Neural cell (in vitro differentiated cells): ENCODE measurements at regions not wholly inside any gene's neighbourhood (a gene's known extent, or its start where the extent isn't known, plus 50 kb on each side); places are given as distances from the start of the nearest gene placed in this dataset.

Experiments
- H2AFZ ChIP-seq: fragments of 200-600, 300-800 bp; sonication (generic), shearing (Covaris generic); 2 replicates; pipeline ENCODE4 v1.6.0; 2014; ENCODE audit warnings: low read depth, mild to moderate bottlenecking, antibody characterized with exemption, low read length, moderate library complexity
- H3F3A ChIP-seq: fragments of 200-600 bp; shearing (Covaris generic); 2 replicates; pipeline ENCODE4 v1.6.1; 2016; ENCODE audit warnings: mild to moderate bottlenecking, moderate library complexity, mixed read lengths, antibody characterized with exemption, low read length; ENCODE audit not compliant: insufficient read depth, poor library complexity, severe bottlenecking
- H3K27ac ChIP-seq: fragments of 200-600, 300-800 bp; sonication (generic), shearing (Covaris generic); 2 replicates; pipeline ENCODE4 v1.5.1; 2014; ENCODE audit warnings: mild to moderate bottlenecking, low read length, moderate library complexity
- H3K27me3 ChIP-seq: fragments of 300-800, 200-600 bp; sonication (generic), shearing (Covaris generic); 2 replicates; pipeline ENCODE4 v1.6.0; 2014; ENCODE audit warnings: mild to moderate bottlenecking, low read depth, low read length, moderate library complexity; ENCODE audit not compliant: insufficient read depth
- H3K36me3 ChIP-seq: fragments of 300-800, 200-600 bp; sonication (generic), shearing (Covaris generic); 2 replicates; pipeline ENCODE4 v1.5.1; 2014; ENCODE audit warnings: mild to moderate bottlenecking, antibody characterized with exemption, low read length, moderate library complexity; ENCODE audit not compliant: insufficient read depth
- H3K4me2 ChIP-seq: fragments of 300-800, 200-600 bp; sonication (generic), shearing (Covaris generic); 2 replicates; pipeline ENCODE4 v1.6.0; 2014; ENCODE audit warnings: mild to moderate bottlenecking, low read length
- H3K4me3 ChIP-seq: fragments of 300-800, 200-600 bp; sonication (generic), shearing (Covaris generic); 2 replicates; pipeline ENCODE4 v1.5.1; 2014; ENCODE audit warnings: mild to moderate bottlenecking, low read length, moderate library complexity
- H3K79me2 ChIP-seq: fragments of 200-600 bp; shearing (Covaris generic); replicated peaks from 2 replicates; pipeline ENCODE4 v1.6.0; 2014; ENCODE audit warnings: mild to moderate bottlenecking, low read length, moderate library complexity; ENCODE audit not compliant: insufficient read depth
- H3K9ac ChIP-seq: fragments of 300-800, 200-600 bp; sonication (generic), shearing (Covaris generic); 2 replicates; pipeline ENCODE4 v1.6.1; 2016; ENCODE audit warnings: mild to moderate bottlenecking, low read length, mixed read lengths
- H3K9me2 ChIP-seq: fragments of 200-600 bp; shearing (Covaris generic); 2 replicates; pipeline ENCODE4 v1.6.1; 2016; ENCODE audit warnings: mild to moderate bottlenecking, low read length, mixed read lengths; ENCODE audit not compliant: insufficient read depth
- H3K9me3 ChIP-seq: fragments of 200-600, 300-800 bp; sonication (generic), shearing (Covaris generic); 2 replicates; pipeline ENCODE4 v1.6.1; 2016; ENCODE audit warnings: mild to moderate bottlenecking, mixed run types, low read length, moderate library complexity, mixed read lengths
- H4K20me1 ChIP-seq: fragments of 200-600 bp; shearing (Covaris generic); 2 replicates; pipeline ENCODE4 v1.6.1; 2016; ENCODE audit warnings: mild to moderate bottlenecking, mixed run types; ENCODE audit not compliant: insufficient read depth
- EP300 ChIP-seq: fragments of 450-650 bp; conservative IDR thresholded peaks from 2 replicates; pipeline ENCODE4 v1.6.1; 2014; ENCODE audit warnings: antibody characterized with exemption, mild to moderate bottlenecking, moderate library complexity; ENCODE audit not compliant: poor library complexity, severe bottlenecking
- EZH2 ChIP-seq: fragments of 200-600, 300-800 bp; shearing (Covaris generic), sonication (generic); IDR thresholded peaks from 2 replicates; pipeline ENCODE4 v1.6.1; 2014; ENCODE audit warnings: antibody characterized with exemption, low read length, borderline replicate concordance, mild to moderate bottlenecking; ENCODE audit not compliant: insufficient read depth, poor library complexity, severe bottlenecking
- MXI1 ChIP-seq: fragments of 450-650 bp; conservative IDR thresholded peaks from 2 replicates; pipeline ENCODE4 v1.6.1; 2014; ENCODE audit warnings: antibody characterized with exemption, mild to moderate bottlenecking; ENCODE audit not compliant: poor library complexity, severe bottlenecking
- POLR2AphosphoS5 ChIP-seq: IDR thresholded peaks from 2 replicates; pipeline ENCODE4 v1.6.1; 2012
- RAD21 ChIP-seq: fragments of 450-650 bp; conservative IDR thresholded peaks from 2 replicates; pipeline ENCODE4 v1.6.1; 2014; ENCODE audit warnings: antibody characterized with exemption, mild to moderate bottlenecking, moderate library complexity
- SMC3 ChIP-seq: fragments of 450-650 bp; conservative IDR thresholded peaks from 2 replicates; pipeline ENCODE4 v1.6.1; 2014; ENCODE audit warnings: antibody characterized with exemption, mild to moderate bottlenecking, moderate library complexity; ENCODE audit not compliant: poor library complexity
- TAF1 ChIP-seq: IDR thresholded peaks from 2 replicates; pipeline ENCODE4 v1.6.1; 2012; ENCODE audit warnings: low read depth
- TF ChIP-seq, protein P1 (sequence below): IDR thresholded peaks from 2 replicates; pipeline ENCODE4 v1.6.1; 2012; ENCODE audit warnings: borderline replicate concordance
- TF ChIP-seq, protein P2 (sequence below): fragments of 450-650 bp; IDR thresholded peaks from 2 replicates; pipeline ENCODE4 v1.5.1; 2014; ENCODE audit warnings: antibody characterized with exemption, mild to moderate bottlenecking, moderate library complexity; ENCODE audit not compliant: poor library complexity, severe bottlenecking

DNA sequence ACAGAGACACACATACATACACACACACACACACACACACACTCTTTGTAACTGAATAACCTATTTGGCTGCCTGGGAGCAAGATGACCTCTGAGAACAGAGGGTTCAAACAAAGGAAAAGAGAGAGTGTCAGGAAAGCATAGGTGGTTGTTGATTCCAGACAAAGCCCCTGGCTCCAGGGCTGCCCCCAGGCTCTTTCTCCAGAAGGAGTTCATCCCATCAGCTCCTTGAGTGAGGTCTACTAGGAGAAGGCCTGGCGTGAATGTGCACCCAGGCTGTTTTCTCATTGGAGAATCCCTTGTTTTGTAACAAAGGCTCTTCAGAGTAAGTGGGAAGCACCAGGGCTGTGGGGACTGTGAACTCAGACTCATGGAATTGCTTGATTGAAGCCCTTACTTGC lies 151.9 kb downstream of the EMP1 start:
- H3K4me3 ChIP-seq = no peak overlapping the region
- H3K4me2 ChIP-seq = no peak overlapping the region
- H3K9me3 ChIP-seq = no peaks in the 10 kb centered on the region

DNA sequence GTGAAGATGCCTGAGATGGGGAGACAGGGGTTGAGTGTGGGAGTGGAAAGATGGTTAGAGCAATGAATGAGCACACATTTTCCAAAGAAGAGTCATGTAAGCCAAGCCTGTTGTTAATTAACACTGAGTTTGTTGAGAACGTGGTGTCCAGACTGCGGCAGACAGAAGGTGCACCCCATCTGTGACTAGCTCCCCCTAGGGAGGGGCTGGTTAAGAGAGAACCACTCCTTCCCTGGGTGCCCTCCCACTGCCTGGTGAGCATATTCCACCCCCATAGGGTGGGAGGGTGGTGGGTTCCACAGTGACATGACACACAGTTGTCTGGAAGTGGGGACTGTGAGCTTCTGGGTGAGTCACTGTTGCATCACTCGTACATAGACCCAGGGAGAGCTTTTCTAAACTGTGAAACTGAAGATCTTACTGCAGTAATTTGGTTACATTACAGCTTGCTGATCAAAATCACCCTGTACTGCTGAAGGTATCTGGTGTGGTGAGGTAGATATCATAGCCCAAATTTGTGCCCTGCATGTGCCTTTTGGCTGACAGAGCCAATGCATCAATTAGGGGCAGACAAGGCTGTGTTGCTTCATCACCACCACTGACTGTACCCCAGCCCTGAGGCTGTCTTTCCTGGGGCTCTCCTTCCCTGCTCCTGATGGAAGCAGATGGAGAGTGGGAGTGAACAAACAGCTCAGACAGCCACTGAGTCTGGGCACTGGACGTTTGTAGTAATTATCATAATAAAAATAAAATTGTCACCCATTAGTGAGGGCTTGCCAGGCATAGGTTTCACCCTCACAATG lies 150.9 kb downstream of the EMP1 start:
- no peak overlapping the region for H3K4me3 ChIP-seq
- no peaks in the 10 kb centered on the region for H3K9me3 ChIP-seq
- H3F3A ChIP-seq = no peaks in the 10 kb centered on the region
- no peaks in the 10 kb centered on the region for H3K9me2 ChIP-seq
- no peak overlapping the region for H3K4me2 ChIP-seq
- TF ChIP-seq, protein P1, sequence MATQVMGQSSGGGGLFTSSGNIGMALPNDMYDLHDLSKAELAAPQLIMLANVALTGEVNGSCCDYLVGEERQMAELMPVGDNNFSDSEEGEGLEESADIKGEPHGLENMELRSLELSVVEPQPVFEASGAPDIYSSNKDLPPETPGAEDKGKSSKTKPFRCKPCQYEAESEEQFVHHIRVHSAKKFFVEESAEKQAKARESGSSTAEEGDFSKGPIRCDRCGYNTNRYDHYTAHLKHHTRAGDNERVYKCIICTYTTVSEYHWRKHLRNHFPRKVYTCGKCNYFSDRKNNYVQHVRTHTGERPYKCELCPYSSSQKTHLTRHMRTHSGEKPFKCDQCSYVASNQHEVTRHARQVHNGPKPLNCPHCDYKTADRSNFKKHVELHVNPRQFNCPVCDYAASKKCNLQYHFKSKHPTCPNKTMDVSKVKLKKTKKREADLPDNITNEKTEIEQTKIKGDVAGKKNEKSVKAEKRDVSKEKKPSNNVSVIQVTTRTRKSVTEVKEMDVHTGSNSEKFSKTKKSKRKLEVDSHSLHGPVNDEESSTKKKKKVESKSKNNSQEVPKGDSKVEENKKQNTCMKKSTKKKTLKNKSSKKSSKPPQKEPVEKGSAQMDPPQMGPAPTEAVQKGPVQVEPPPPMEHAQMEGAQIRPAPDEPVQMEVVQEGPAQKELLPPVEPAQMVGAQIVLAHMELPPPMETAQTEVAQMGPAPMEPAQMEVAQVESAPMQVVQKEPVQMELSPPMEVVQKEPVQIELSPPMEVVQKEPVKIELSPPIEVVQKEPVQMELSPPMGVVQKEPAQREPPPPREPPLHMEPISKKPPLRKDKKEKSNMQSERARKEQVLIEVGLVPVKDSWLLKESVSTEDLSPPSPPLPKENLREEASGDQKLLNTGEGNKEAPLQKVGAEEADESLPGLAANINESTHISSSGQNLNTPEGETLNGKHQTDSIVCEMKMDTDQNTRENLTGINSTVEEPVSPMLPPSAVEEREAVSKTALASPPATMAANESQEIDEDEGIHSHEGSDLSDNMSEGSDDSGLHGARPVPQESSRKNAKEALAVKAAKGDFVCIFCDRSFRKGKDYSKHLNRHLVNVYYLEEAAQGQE = no peak
- no peak for TF ChIP-seq EP300
- TF ChIP-seq, protein P2, sequence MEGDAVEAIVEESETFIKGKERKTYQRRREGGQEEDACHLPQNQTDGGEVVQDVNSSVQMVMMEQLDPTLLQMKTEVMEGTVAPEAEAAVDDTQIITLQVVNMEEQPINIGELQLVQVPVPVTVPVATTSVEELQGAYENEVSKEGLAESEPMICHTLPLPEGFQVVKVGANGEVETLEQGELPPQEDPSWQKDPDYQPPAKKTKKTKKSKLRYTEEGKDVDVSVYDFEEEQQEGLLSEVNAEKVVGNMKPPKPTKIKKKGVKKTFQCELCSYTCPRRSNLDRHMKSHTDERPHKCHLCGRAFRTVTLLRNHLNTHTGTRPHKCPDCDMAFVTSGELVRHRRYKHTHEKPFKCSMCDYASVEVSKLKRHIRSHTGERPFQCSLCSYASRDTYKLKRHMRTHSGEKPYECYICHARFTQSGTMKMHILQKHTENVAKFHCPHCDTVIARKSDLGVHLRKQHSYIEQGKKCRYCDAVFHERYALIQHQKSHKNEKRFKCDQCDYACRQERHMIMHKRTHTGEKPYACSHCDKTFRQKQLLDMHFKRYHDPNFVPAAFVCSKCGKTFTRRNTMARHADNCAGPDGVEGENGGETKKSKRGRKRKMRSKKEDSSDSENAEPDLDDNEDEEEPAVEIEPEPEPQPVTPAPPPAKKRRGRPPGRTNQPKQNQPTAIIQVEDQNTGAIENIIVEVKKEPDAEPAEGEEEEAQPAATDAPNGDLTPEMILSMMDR = no peak
- no peak for TF ChIP-seq EZH2
- no peak for TF ChIP-seq TAF1
- no peak for TF ChIP-seq POLR2AphosphoS5
- TF ChIP-seq MXI1 = no peak
- TF ChIP-seq SMC3 = no peak
- TF ChIP-seq RAD21 = no peak
- no peak overlapping the region for H3K27ac ChIP-seq
- no peaks in the 10 kb centered on the region for H3K36me3 ChIP-seq
- H3K27me3 ChIP-seq = no peaks in the 10 kb centered on the region
- H2AFZ ChIP-seq = no peak overlapping the region
- no peaks in the 10 kb centered on the region for H3K79me2 ChIP-seq
- no peak overlapping the region for H3K9ac ChIP-seq
- H4K20me1 ChIP-seq = no peaks in the 10 kb centered on the region

More for the DNA sequence above, 151.9 kb downstream of the EMP1 start:
- no peaks in the 10 kb centered on the region for H4K20me1 ChIP-seq
- H3K9ac ChIP-seq = no peak overlapping the region
- H3K27ac ChIP-seq = no peak overlapping the region
- no peaks in the 10 kb centered on the region for H3K9me2 ChIP-seq
- no peak overlapping the region for H2AFZ ChIP-seq
- H3K36me3 ChIP-seq = no peaks in the 10 kb centered on the region
- H3F3A ChIP-seq = no peaks in the 10 kb centered on the region
- TF ChIP-seq RAD21 = no peak
- no peak for TF ChIP-seq EP300
- no peaks in the 10 kb centered on the region for H3K27me3 ChIP-seq
- H3K79me2 ChIP-seq = no peaks in the 10 kb centered on the region

DNA sequence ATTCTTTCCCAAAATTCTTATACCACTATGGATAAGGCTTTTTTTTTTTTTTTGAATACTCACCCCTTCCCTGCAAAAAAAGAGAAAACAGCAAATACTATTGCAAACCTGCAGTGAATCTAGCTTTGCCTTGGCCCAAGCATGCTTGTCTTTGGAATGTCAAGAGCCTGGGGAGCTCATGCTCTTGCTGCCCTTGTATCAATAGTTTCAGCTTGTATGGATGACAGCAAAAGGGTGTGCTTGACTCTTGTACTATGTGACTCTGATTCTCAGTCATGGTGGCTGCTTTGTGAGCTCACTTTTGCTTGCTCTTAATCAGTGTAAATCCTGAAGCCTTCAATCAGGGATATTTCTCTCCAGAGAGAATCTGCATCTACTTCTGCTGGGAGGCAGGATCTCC lies 149.2 kb downstream of the EMP1 start:
- no peak overlapping the region for H2AFZ ChIP-seq
- H3K9ac ChIP-seq = no peak overlapping the region
- H3K4me3 ChIP-seq = no peak overlapping the region
- no peaks in the 10 kb centered on the region for H3F3A ChIP-seq
- H3K4me2 ChIP-seq = no peak overlapping the region
- H3K27me3 ChIP-seq = no peaks in the 10 kb centered on the region
- TF ChIP-seq, protein P2 = no peak
- TF ChIP-seq RAD21 = no peak
- no peaks in the 10 kb centered on the region for H3K9me2 ChIP-seq
- no peaks in the 10 kb centered on the region for H3K79me2 ChIP-seq
- no peak overlapping the region for H3K27ac ChIP-seq
- H3K36me3 ChIP-seq = no peaks in the 10 kb centered on the region
- H3K9me3 ChIP-seq = no peaks in the 10 kb centered on the region
- H4K20me1 ChIP-seq = no peaks in the 10 kb centered on the region
